ENCODE measurements at regions not wholly inside any gene's neighbourhood (a gene's known extent, or its start where the extent isn't known, plus 50 kb on each side); places are given as distances from the start of the nearest gene placed in this dataset.

GRCh38 chr9:4389003-4389402, 89.1 kb upstream of the GLIS3 start:
- Histone ChIP-seq H2AFZ (ENCODE audit: low read depth, low read length) (no peak overlapping the region), H3K36me3 (ENCODE audit: insufficient read depth, low read length) (no peaks in the 10 kb centered on the region), H4K20me1 (ENCODE audit: insufficient read depth) (no peaks in the 10 kb centered on the region), H3K9me2 (ENCODE audit: insufficient read depth, low read length) (no peaks in the 10 kb centered on the region), H3F3A (ENCODE audit: insufficient read depth, low read length, poor library complexity, severe bottlenecking) (no peaks in the 10 kb centered on the region), H3K4me3 (ENCODE audit: low read length) (no peak overlapping the region), H3K9me3 (ENCODE audit: low read length) (no peaks in the 10 kb centered on the region), H3K27ac (ENCODE audit: low read length) (no peak overlapping the region), H3K79me2 (replicated peaks; ENCODE audit: insufficient read depth, low read length) (no peaks in the 10 kb centered on the region), H3K9ac (ENCODE audit: low read length) (no peak overlapping the region), H3K4me2 (ENCODE audit: low read length) (no peak overlapping the region), H3K27me3 (ENCODE audit: insufficient read depth, low read depth, low read length) (no peaks in the 10 kb centered on the region)
- no peak for TF ChIP-seq CTCF (IDR thresholded peaks at IDR 0.05; ENCODE audit: poor library complexity, severe bottlenecking)
- TF ChIP-seq TAF1 (IDR thresholded peaks at IDR 0.05; ENCODE audit: low read depth), result no peak
- no peak for TF ChIP-seq POLR2AphosphoS5 (IDR thresholded peaks at IDR 0.05)
- TF ChIP-seq REST (IDR thresholded peaks at IDR 0.05; ENCODE audit: borderline replicate concordance), result no peak
- no peak for TF ChIP-seq RAD21 (conservative IDR thresholded peaks at IDR 0.05)

GRCh38 chr9:4386819-4387218, 87.0 kb upstream of the GLIS3 start:
- H3K4me2 ChIP-seq (ENCODE audit: low read length), result no peak overlapping the region
- H3K9me2 ChIP-seq (ENCODE audit: insufficient read depth, low read length), result no peaks in the 10 kb centered on the region
- H2AFZ ChIP-seq (ENCODE audit: low read depth, low read length), result no peak overlapping the region
- H3K4me3 ChIP-seq (ENCODE audit: low read length), result no peak overlapping the region
- no peaks in the 10 kb centered on the region for H3K36me3 ChIP-seq (ENCODE audit: insufficient read depth, low read length)
- H3F3A ChIP-seq (ENCODE audit: insufficient read depth, low read length, poor library complexity, severe bottlenecking), result no peaks in the 10 kb centered on the region
- no peak overlapping the region for H3K27ac ChIP-seq (ENCODE audit: low read length)
- no peaks in the 10 kb centered on the region for H3K9me3 ChIP-seq (ENCODE audit: low read length)
- no peaks in the 10 kb centered on the region for H3K79me2 ChIP-seq (replicated peaks; ENCODE audit: insufficient read depth, low read length)
- H4K20me1 ChIP-seq (ENCODE audit: insufficient read depth), result no peaks in the 10 kb centered on the region
- TF ChIP-seq POLR2AphosphoS5 (IDR thresholded peaks at IDR 0.05), result no peak
- TF ChIP-seq SMC3 (conservative IDR thresholded peaks at IDR 0.05; ENCODE audit: poor library complexity), result no peak
- TF ChIP-seq REST (IDR thresholded peaks at IDR 0.05; ENCODE audit: borderline replicate concordance), result no peak
- no peak for TF ChIP-seq MXI1 (conservative IDR thresholded peaks at IDR 0.05; ENCODE audit: poor library complexity, severe bottlenecking)
- no peak for TF ChIP-seq CTCF (IDR thresholded peaks at IDR 0.05; ENCODE audit: poor library complexity, severe bottlenecking)
- no peak for TF ChIP-seq EZH2 (IDR thresholded peaks at IDR 0.05; ENCODE audit: borderline replicate concordance, insufficient read depth, low read length, poor library complexity, severe bottlenecking)
- no peak for TF ChIP-seq RAD21 (conservative IDR thresholded peaks at IDR 0.05)
- no peak for TF ChIP-seq EP300 (conservative IDR thresholded peaks at IDR 0.05; ENCODE audit: poor library complexity, severe bottlenecking)
- TF ChIP-seq TAF1 (IDR thresholded peaks at IDR 0.05; ENCODE audit: low read depth), result no peak
- H3K27me3 ChIP-seq (ENCODE audit: insufficient read depth, low read depth, low read length), result no peaks in the 10 kb centered on the region
- H3K9ac ChIP-seq (ENCODE audit: low read length), result no peak overlapping the region

Data from neural cell (in vitro differentiated cells).